Caco-2 (cell line): ENCODE measurements at regions not wholly inside any gene's neighbourhood (a gene's known extent, or its start where the extent isn't known, plus 50 kb on each side); places are given as distances from the start of the nearest gene placed in this dataset.

Experiments used
- BruUV-seq: library from RNA; stranded (reverse); fragments of 400-500 nt; replicated peaks from 2 replicates; lab custom pipeline; 2021; lab: Mats Ljungman, UMichigan
- CTCF ChIA-PET: fragments of 300-600 bp; sonication (Branson Sonifier 250); formaldehyde crosslinking; loops from one replicate; lab custom pipeline; 2022; ENCODE audit warnings: antibody characterized with exemption; lab: Charles Lee
- POLR2A ChIA-PET: fragments of 300-600 bp; sonication (Branson Sonifier 250); formaldehyde crosslinking; loops from one replicate; lab custom pipeline; 2022; ENCODE audit warnings: antibody characterized with exemption; lab: Charles Lee
- DNase-seq, 2 experiments: peaks; one replicate each; pipeline versions ENCODE4 v3.0.0 to v3.0.0-alpha.2; 2020 to 2022
- H3K27me3 ChIP-seq: replicated peaks from 2 replicates; pipeline ENCODE4 v1.6.0; 2011; ENCODE audit warnings: low read length; ENCODE audit not compliant: control insufficient read depth, insufficient read depth
- H3K36me3 ChIP-seq: 2 replicates; pipeline ENCODE4 v1.5.1; 2011; ENCODE audit warnings: low read length; ENCODE audit not compliant: control insufficient read depth, insufficient read depth
- H3K4me1 ChIP-seq: fragments of 250-450 bp; sonication (Bioruptor Pico); 2 replicates; pipeline ENCODE4 v1.5.1; 2020; ENCODE audit warnings: mild to moderate bottlenecking
- H3K4me3 ChIP-seq: 2 replicates; pipeline ENCODE4 v1.5.1; 2011; ENCODE audit warnings: low read depth, mild to moderate bottlenecking, control low read depth, low read length
- H3K9me3 ChIP-seq: fragments of 250-450 bp; sonication (Bioruptor Pico); 2 replicates; pipeline ENCODE4 v1.5.1; 2020; ENCODE audit warnings: mild to moderate bottlenecking, moderate library complexity
- H3K27ac Mint-ChIP-seq: one replicate; pipeline ENCODE4 v1.8.0; 2022; ENCODE audit warnings: mixed read lengths; ENCODE audit not compliant: unreplicated experiment
- H3K27me3 Mint-ChIP-seq: one replicate; pipeline ENCODE4 v1.8.0; 2022; ENCODE audit warnings: mixed read lengths; ENCODE audit not compliant: insufficient read depth, unreplicated experiment
- H3K36me3 Mint-ChIP-seq: one replicate; pipeline ENCODE4 v1.8.0; 2022; ENCODE audit warnings: mild to moderate bottlenecking, mixed read lengths; ENCODE audit not compliant: insufficient read depth, unreplicated experiment
- H3K4me1 Mint-ChIP-seq: one replicate; pipeline ENCODE4 v1.8.0; 2022; ENCODE audit warnings: low read depth, mixed read lengths; ENCODE audit not compliant: unreplicated experiment
- H3K4me3 Mint-ChIP-seq: one replicate; pipeline ENCODE4 v1.8.0; 2022; ENCODE audit warnings: mild to moderate bottlenecking, moderate library complexity, mixed read lengths; ENCODE audit not compliant: unreplicated experiment
- H3K9me3 Mint-ChIP-seq: one replicate; pipeline ENCODE4 v1.8.0; 2022; ENCODE audit warnings: mixed read lengths; ENCODE audit not compliant: unreplicated experiment
- CTCF ChIP-seq, 2 experiments: fragments of 200-600 bp in 1 of 2; IDR thresholded peaks; 1 replicate in 1 of 2; 2 replicates in 1 of 2; pipeline versions ENCODE4 v1.5.1 to v1.8.0; 2011 to 2022; ENCODE audit warnings: antibody characterized with exemption in 1 of 2, control low read depth in 1 of 2, inconsistent platforms in 1 of 2, low read depth in 1 of 2, low read length in 1 of 2, mild to moderate bottlenecking in 1 of 2, moderate library complexity in 1 of 2; ENCODE audit not compliant: insufficient read depth in 1 of 2, severe bottlenecking in 1 of 2, unreplicated experiment in 1 of 2
- intact Hi-C: fragments of 100-400 bp; cut with micrococcal nuclease; formaldehyde crosslinking; loops from one replicate; pipeline ENCODE4 v1.10.0; 2022; ENCODE audit not compliant: unreplicated experiment

GRCh38 chr4:38281371-38282071 lies 321.3 kb downstream of the PTTG2 start:
- Histone ChIP-seq H3K36me3 (no peaks in the 10 kb centered on the region), H3K9me3 (no peaks in the 10 kb centered on the region; the same call in 1 of the 2 replicates), H3K4me1 (peaks cover 28% of the 10 kb centered on the region), H3K27me3 (no peaks in the 10 kb centered on the region), H3K4me3 (no peak overlapping the region)
- ChIA-PET CTCF (no interaction called here), POLR2A (no interaction called here)
- DNase-seq = no peak
- no peak overlapping the region for H3K4me3 Mint-ChIP-seq
- H3K27me3 Mint-ChIP-seq = no peaks in the 10 kb centered on the region
- BruUV-seq = no TSS peak
- H3K36me3 Mint-ChIP-seq = peaks cover 8% of the 10 kb centered on the region
- H3K9me3 Mint-ChIP-seq = no peaks in the 10 kb centered on the region
- H3K27ac Mint-ChIP-seq = peak overlapping the region; percentile 69
- no peak for TF ChIP-seq CTCF (IDR thresholded peaks at IDR 0.05; ENCODE audit: insufficient read depth in 1 of 2, low read depth in 1 of 2, low read length in 1 of 2, severe bottlenecking in 1 of 2, unreplicated experiment in 1 of 2)
- intact Hi-C loops = no loop called here
- H3K4me1 Mint-ChIP-seq = peaks cover 26% of the 10 kb centered on the region

GRCh38 chr4:38283724-38284123 lies 323.5 kb downstream of the PTTG2 start:
- H3K4me1 ChIP-seq = peaks cover 25% of the 10 kb centered on the region
- intact Hi-C loops = no loop called here
- H3K36me3 ChIP-seq = no peaks in the 10 kb centered on the region
- Mint-ChIP-seq H3K4me1 (peaks cover 20% of the 10 kb centered on the region), H3K36me3 (peaks cover 8% of the 10 kb centered on the region), H3K4me3 (no peak overlapping the region), H3K27ac (no peak overlapping the region), H3K9me3 (no peaks in the 10 kb centered on the region), H3K27me3 (no peaks in the 10 kb centered on the region)
- BruUV-seq = no TSS peak
- ChIA-PET CTCF (no interaction called here), POLR2A (no interaction called here)
- H3K4me3 ChIP-seq = no peak overlapping the region
- no peak for DNase-seq
- no peaks in the 10 kb centered on the region for H3K9me3 ChIP-seq
- H3K27me3 ChIP-seq = no peaks in the 10 kb centered on the region
- no peak for TF ChIP-seq CTCF (IDR thresholded peaks at IDR 0.05; ENCODE audit: insufficient read depth in 1 of 2, low read depth in 1 of 2, low read length in 1 of 2, severe bottlenecking in 1 of 2, unreplicated experiment in 1 of 2)

- Histone ChIP-seq H3K36me3 (no peaks in the 10 kb centered on the region), H3K9me3 (no peaks in the 10 kb centered on the region), H3K4me1 (peaks cover 19% of the 10 kb centered on the region), H3K27me3 (no peaks in the 10 kb centered on the region), H3K4me3 (no peak overlapping the region)
- POLR2A ChIA-PET = no interaction called here
- no peaks in the 10 kb centered on the region for H3K9me3 Mint-ChIP-seq
- peaks cover 5% of the 10 kb centered on the region for H3K36me3 Mint-ChIP-seq
- CTCF ChIA-PET = no interaction called here
- H3K4me3 Mint-ChIP-seq = no peak overlapping the region
- no TSS peak for BruUV-seq
- no peak for TF ChIP-seq CTCF (IDR thresholded peaks at IDR 0.05; ENCODE audit: insufficient read depth in 1 of 2, low read depth in 1 of 2, low read length in 1 of 2, severe bottlenecking in 1 of 2, unreplicated experiment in 1 of 2)
- intact Hi-C loops = no loop called here
- no peaks in the 10 kb centered on the region for H3K27me3 Mint-ChIP-seq
- H3K27ac Mint-ChIP-seq = no peak overlapping the region
- no peak for DNase-seq
- peaks cover 16% of the 10 kb centered on the region for H3K4me1 Mint-ChIP-seq
These were observed 324.3 kb downstream of the PTTG2 start for GRCh38 chr4:38284294-38285030.
